Body of pancreas (tissue), 4 donors: ENCODE measurements at regions not wholly inside any gene's neighbourhood (a gene's known extent, or its start where the extent isn't known, plus 50 kb on each side); places are given as distances from the start of the nearest gene placed in this dataset.

Source experiments
- POLR2A ChIP-seq, 3 donors: fragments of 450-650 bp; IDR thresholded peaks; one replicate each; pipeline ENCODE4 v1.6.1; 2016; ENCODE audit warnings: antibody characterized with exemption in 3 of 3, mild to moderate bottlenecking in 2 of 3
- TF ChIP-seq, protein P1 (sequence below), 7 experiments: fragments of 450-650 bp in 4 of 7; fragments of 200-600 bp in 3 of 7; sonication (generic) in 3 of 7; IDR thresholded peaks; one replicate each; pipeline ENCODE4 v1.5.1; 2016 to 2019; ENCODE audit warnings: antibody characterized with exemption in 7 of 7

- TF ChIP-seq, protein P1, sequence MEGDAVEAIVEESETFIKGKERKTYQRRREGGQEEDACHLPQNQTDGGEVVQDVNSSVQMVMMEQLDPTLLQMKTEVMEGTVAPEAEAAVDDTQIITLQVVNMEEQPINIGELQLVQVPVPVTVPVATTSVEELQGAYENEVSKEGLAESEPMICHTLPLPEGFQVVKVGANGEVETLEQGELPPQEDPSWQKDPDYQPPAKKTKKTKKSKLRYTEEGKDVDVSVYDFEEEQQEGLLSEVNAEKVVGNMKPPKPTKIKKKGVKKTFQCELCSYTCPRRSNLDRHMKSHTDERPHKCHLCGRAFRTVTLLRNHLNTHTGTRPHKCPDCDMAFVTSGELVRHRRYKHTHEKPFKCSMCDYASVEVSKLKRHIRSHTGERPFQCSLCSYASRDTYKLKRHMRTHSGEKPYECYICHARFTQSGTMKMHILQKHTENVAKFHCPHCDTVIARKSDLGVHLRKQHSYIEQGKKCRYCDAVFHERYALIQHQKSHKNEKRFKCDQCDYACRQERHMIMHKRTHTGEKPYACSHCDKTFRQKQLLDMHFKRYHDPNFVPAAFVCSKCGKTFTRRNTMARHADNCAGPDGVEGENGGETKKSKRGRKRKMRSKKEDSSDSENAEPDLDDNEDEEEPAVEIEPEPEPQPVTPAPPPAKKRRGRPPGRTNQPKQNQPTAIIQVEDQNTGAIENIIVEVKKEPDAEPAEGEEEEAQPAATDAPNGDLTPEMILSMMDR (IDR thresholded peaks at IDR 0.05): no peak
- TF ChIP-seq POLR2A (IDR thresholded peaks at IDR 0.05): no peak
Measured at GRCh38 chr6:43910149-43910637, 140.2 kb downstream of the VEGFA start.
